ENCODE measurements at regions not wholly inside any gene's neighbourhood (a gene's known extent, or its start where the extent isn't known, plus 50 kb on each side); places are given as distances from the start of the nearest gene placed in this dataset.

DNA sequence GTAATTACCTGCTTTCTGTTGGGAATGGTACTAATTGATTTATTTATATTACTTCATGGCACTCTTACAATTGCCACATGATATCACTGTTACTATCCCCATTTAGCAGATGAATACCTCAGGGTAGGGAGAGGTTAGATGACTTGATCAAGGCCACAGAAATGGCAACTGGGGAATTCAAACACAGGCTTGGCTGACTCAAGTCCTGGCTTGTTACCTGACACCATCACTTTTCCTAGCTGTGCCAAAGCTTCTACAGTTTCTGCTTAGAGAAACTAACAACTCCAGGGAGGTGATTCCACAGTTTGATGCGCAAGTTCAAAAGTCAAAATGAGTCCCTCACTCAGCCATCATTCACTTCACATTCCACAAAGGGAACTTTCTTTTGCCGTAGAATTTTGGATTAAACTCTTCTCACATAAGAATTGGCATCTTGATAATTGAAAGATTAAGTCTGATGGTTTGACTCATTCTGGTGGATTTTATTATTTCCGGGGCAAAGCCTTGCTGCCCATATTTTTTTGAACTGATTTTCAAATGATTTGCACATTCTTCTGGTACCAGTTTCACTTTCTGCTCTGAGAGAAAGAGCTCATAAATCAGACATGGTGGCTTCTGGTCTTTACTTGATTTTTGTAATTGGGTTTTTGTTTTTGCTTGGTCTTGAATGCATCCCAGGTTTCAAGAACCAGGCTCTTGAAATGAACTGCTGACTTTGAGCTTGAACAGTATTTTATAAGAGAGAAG is 656.8 kb downstream of the BCL11A start:
- no peak for DNase-seq (ENCODE audit: low read depth in 1 of 2, low spot score in 1 of 2)
- TF ChIP-seq JUND (IDR thresholded peaks at IDR 0.05; ENCODE audit: low read depth), result no peak
- in situ Hi-C loops (cut with HindIII; ENCODE audit: low pct_unique_long_range_greater_than_20kb, low sequenced_read_pairs), result no loop called here

DNA sequence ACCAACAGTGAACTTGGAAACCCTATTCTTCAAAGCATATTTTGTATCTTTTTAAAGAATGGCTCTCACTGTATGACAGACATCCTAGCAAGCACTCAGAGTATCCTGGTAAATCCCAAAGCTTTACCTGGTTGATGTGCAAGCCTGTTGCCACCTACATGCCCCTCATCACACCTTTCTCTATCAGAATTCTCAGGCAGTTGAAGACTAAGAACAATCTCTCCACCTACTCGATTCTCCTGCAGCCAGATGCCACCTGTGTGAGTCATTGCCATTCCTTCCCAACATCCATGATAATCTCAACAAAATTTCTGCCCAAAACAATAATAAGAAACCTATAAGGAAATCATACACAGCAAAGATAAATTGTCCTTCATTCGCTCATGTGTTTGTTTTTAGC is 659.8 kb downstream of the BCL11A start:
- no peak for DNase-seq (ENCODE audit: low read depth in 1 of 2, low spot score in 1 of 2)
- no peak for TF ChIP-seq JUND (IDR thresholded peaks at IDR 0.05; ENCODE audit: low read depth)
- in situ Hi-C loops (cut with HindIII; ENCODE audit: low pct_unique_long_range_greater_than_20kb, low sequenced_read_pairs), result no loop called here

DNA sequence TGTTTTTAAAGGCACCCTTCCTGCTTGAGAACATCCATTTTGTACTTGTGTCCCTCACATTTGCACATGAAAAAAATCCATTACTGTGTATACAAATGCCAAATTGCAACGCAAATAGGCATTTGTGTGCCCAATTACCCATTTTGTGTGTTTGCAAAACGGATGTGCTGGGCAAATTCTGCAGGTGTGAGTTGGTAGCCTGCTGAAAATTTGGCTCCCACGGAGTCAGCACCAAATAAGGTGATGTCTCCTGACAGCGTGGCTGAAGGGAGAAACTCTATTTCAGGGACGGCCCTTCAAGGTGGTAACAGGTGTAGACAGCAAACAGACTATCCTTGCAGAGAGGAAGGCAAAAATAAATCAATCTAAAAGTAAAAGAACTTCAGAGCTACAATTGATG is 661.1 kb downstream of the BCL11A start:
- no peak for DNase-seq (ENCODE audit: low read depth in 1 of 2, low spot score in 1 of 2)
- TF ChIP-seq JUND (IDR thresholded peaks at IDR 0.05; ENCODE audit: low read depth), result no peak
- in situ Hi-C loops (cut with HindIII; ENCODE audit: low pct_unique_long_range_greater_than_20kb, low sequenced_read_pairs), result no loop called here

DNA sequence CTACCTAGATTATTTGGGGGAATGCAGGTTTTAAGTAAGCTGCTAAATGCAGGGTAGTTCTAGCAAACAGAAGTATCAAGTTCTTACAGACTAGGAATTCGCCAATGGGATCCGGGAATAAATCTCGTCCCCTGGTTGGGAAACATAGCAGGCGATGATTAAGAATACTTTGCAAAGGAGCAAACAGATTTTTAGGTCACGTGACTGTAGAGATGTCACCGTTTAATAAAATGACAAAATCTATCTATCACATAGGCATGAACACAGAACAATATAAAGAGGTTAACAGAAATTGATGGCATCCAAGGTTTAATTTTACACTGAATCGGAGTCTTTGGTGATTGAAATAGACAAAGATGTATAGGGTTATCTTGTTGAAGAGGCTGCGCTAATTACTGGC is 664.1 kb downstream of the BCL11A start:
- no peak for TF ChIP-seq JUND (IDR thresholded peaks at IDR 0.05; ENCODE audit: low read depth)
- in situ Hi-C loops (cut with HindIII; ENCODE audit: low pct_unique_long_range_greater_than_20kb, low sequenced_read_pairs), result no loop called here
- DNase-seq (ENCODE audit: low read depth in 1 of 2, low spot score in 1 of 2), result no peak

DNA sequence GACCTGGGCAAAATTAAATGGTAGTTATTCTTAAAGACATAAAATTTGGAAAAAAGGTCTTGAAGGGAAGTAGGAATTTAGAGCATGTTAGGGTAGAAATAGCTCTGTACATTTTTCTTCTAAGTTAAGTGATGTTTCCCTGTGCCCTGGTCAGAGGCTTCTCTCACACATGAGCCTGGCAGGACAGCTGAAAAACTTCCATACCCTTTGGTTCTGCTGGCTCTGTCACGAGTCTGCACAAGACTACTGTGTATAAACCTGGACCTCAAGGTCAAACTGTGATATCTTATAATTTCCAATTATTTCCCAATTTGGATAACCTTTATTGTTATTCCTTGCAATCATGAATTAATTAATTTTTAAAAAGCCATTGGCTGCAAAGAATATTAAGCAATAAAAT is 664.7 kb downstream of the BCL11A start:
- DNase-seq (ENCODE audit: low read depth in 1 of 2, low spot score in 1 of 2), result no peak
- no peak for TF ChIP-seq JUND (IDR thresholded peaks at IDR 0.05; ENCODE audit: low read depth)
- in situ Hi-C loops (cut with HindIII; ENCODE audit: low pct_unique_long_range_greater_than_20kb, low sequenced_read_pairs), result no loop called here

DNA sequence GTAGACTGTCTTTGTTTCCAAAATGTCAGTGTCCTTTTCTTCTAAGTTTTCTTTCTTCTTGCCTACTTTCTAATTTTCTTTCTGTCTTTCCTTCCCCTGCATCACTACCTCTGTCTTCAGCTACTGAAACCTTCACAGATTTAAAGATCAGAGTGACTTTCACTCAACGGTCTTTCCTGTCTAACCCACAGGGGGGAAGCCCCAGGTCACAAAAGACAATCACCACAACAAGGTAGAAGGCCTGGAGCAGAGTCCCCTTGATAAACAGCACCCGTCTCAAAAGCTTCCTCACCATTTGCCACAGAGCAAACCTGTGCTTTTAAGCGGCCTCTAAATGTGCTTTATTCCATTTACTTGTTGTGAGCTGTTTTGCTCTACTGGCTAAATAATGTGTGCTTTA is 665.4 kb downstream of the BCL11A start:
- DNase-seq (ENCODE audit: low read depth in 1 of 2, low spot score in 1 of 2), result no peak
- in situ Hi-C loops (cut with HindIII; ENCODE audit: low pct_unique_long_range_greater_than_20kb, low sequenced_read_pairs), result no loop called here
- TF ChIP-seq JUND (IDR thresholded peaks at IDR 0.05; ENCODE audit: low read depth), result no peak

DNA sequence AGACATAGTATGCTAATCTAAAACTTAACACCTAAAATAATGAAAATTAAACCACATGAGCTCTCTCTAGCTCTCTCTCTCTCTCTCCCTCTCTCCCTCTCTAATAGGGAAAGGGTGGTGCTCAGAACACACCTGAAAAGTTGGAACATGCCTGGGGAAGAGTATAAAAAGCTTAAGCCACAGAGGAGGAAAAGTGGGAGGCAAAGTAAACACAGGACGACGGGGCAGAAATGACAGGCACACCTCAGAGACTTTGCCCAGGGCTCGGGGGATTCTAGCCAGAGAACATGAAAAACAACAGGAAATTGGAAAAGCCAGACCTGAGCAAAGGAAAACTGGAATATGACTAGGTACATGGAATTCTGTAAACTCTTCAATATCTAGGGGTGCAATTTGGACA is 666.1 kb downstream of the BCL11A start:
- in situ Hi-C loops (cut with HindIII; ENCODE audit: low pct_unique_long_range_greater_than_20kb, low sequenced_read_pairs), result no loop called here
- no peak for DNase-seq (ENCODE audit: low read depth in 1 of 2, low spot score in 1 of 2)
- no peak for TF ChIP-seq JUND (IDR thresholded peaks at IDR 0.05; ENCODE audit: low read depth)

DNA sequence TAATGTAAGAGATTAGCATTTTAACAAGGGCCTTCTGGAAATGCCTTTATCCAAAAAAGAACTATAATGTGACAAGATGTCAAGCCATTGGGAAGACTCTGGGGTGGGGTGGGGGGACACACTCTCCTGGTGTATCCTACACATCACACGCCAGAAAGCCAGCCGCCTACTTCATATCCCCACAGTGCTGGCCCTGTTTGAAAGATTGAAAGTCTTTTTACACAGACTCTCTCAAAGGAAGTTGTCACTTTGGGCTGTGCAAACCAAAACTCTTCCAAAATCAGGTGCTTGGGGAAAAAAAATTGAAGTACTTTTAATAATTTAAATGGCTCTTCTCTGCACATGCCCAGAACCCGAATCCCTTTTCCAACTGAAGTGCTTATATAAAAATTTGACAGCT is 666.7 kb downstream of the BCL11A start:
- TF ChIP-seq JUND (IDR thresholded peaks at IDR 0.05; ENCODE audit: low read depth), result no peak
- in situ Hi-C loops (cut with HindIII; ENCODE audit: low pct_unique_long_range_greater_than_20kb, low sequenced_read_pairs), result no loop called here
- no peak for DNase-seq (ENCODE audit: low read depth in 1 of 2, low spot score in 1 of 2)

DNA sequence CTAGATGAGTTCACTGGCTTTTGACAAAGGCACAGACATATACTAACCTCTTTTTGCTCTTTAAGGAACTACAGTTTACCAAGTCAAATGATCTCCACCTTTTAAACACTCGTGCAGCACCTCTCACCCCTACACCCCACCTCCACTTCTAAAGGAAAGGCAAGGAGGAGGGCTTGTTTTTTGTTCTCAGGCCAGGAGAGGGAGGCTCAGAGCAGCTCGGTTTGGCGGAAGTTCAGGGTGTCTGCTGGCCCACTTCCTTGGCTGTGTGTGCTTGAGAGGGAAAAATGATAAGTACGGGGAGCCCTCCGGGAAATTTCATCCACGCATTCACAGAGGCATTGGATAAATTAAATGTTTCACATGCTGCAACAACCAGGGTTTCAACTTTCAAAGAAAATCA is 667.9 kb downstream of the BCL11A start:
- in situ Hi-C loops (cut with HindIII; ENCODE audit: low pct_unique_long_range_greater_than_20kb, low sequenced_read_pairs), result no loop called here
- DNase-seq (ENCODE audit: low read depth in 1 of 2, low spot score in 1 of 2), result no peak
- TF ChIP-seq JUND (IDR thresholded peaks at IDR 0.05; ENCODE audit: low read depth), result no peak

DNA sequence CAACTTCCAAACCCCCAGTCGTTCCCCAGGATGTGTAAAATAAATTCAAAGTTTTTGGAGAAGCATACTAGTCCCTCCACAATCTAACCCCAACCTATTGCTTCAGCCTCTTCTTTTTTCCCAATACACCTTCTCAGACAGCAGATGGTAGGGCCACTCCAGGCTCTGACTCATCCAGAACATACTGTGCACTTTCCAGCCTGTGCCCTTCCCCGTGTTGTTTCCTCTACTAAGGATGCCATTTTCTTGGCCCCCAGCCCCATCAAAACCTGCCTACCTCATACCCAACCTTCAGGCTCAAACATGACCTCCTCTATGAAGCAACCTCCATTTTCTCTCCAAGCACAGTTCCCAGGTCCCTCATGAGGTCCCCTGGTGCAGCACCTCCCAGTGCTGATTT is 669.3 kb downstream of the BCL11A start:
- no peak for TF ChIP-seq JUND (IDR thresholded peaks at IDR 0.05; ENCODE audit: low read depth)

DNA sequence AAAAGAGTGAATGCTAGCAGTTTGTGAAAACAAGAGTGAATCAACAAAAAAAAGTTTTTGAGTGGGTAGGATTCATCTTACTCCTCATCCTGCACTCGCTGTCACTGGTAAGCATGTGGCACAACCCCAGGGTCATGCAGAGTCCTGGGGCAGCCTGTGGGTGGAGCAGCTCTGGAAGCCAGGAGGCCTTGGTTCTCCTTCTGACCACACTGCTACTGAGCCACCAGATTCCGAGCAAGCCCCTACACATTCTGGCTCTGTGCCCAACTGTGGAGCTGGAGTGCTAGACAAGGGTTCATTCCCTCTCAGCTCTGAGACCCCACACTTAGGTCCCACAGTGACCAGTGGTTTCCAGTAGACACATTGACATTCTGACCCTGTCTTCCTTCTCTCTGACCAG is 670.6 kb downstream of the BCL11A start:
- TF ChIP-seq JUND (IDR thresholded peaks at IDR 0.05; ENCODE audit: low read depth), result no peak
- no peak for DNase-seq (ENCODE audit: low read depth in 1 of 2, low spot score in 1 of 2)
- in situ Hi-C loops (cut with HindIII; ENCODE audit: low pct_unique_long_range_greater_than_20kb, low sequenced_read_pairs), result no loop called here

More for the DNA sequence above, 669.3 kb downstream of the BCL11A start:
- no peak for DNase-seq (ENCODE audit: low read depth in 1 of 2, low spot score in 1 of 2)
- in situ Hi-C loops (cut with HindIII; ENCODE audit: low pct_unique_long_range_greater_than_20kb, low sequenced_read_pairs), result no loop called here

DNA sequence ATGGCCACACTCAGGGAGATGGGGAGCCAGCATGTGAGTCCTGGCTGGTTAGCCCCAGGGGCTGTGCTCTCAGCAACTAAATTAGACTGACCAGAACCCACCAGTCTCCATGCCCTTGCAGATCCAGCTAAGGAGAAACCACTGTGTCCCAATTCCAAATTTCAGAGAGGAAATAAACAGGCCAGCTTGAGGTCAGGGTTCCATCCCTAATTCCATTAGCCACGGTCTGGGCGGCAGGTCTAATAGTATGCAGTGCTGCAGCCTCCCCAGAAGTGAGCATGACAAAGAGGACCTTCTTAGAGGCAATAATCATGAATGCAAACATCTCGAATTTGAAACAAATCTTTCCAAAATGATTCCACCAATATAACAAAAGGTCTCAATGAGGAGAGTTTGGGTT is 671.2 kb downstream of the BCL11A start:
- no peak for TF ChIP-seq JUND (IDR thresholded peaks at IDR 0.05; ENCODE audit: low read depth)
- no peak for DNase-seq (ENCODE audit: low read depth in 1 of 2, low spot score in 1 of 2)
- in situ Hi-C loops (cut with HindIII; ENCODE audit: low pct_unique_long_range_greater_than_20kb, low sequenced_read_pairs), result no loop called here

DNA sequence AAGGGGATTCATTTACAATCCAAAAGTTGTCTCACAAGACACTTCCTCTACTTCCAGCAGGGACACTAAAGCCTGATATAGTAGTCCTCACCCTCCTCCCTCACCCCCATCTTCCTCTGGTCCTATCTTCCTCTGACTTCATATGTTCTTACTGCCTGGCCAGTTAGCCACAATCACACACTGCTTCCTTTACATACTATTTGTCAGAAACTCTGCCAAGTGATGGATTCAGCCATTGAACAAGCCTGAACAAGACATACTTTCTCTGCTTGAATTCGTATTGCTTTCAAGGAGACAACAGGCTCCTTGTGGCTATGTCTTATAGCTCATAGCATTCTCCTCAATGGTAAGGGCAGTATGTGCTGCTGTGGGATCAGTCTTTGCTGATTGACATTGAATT is 672.2 kb downstream of the BCL11A start:
- TF ChIP-seq JUND (IDR thresholded peaks at IDR 0.05; ENCODE audit: low read depth), result no peak
- in situ Hi-C loops (cut with HindIII; ENCODE audit: low pct_unique_long_range_greater_than_20kb, low sequenced_read_pairs), result no loop called here
- DNase-seq (ENCODE audit: low read depth in 1 of 2, low spot score in 1 of 2), result no peak

DNA sequence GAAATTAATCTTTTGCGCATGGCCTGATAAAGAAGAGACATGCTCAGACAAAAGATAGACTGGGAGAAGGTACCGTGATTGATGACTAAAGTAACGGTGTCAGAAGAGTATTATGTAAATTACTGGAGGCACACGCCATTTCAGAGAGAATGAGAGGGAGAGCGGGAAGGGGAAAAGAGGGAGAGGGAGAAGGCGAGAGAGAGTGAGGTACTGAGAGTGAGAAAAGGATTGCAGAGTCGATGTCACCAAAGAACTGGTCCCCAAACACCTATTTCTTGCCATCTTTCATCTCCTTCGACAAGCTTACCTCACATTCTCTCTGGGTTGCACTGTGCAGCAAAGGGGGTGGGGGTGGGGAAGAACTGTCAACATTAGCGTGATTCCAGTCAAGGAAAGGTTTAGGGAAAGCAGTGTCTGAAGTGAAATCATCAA is 673.7 kb downstream of the BCL11A start:
- DNase-seq (ENCODE audit: low read depth in 1 of 2, low spot score in 1 of 2), result no peak
- TF ChIP-seq JUND (IDR thresholded peaks at IDR 0.05; ENCODE audit: low read depth), result no peak
- in situ Hi-C loops (cut with HindIII; ENCODE audit: low pct_unique_long_range_greater_than_20kb, low sequenced_read_pairs), result no loop called here
